Right lung (tissue), 2 donors: ENCODE measurements at regions not wholly inside any gene's neighbourhood (a gene's known extent, or its start where the extent isn't known, plus 50 kb on each side); places are given as distances from the start of the nearest gene placed in this dataset.

Source experiments
- DNase-seq, 2 donors: peaks; one replicate each; pipeline ENCODE4 v3.0.0-alpha.2; 2013

DNA sequence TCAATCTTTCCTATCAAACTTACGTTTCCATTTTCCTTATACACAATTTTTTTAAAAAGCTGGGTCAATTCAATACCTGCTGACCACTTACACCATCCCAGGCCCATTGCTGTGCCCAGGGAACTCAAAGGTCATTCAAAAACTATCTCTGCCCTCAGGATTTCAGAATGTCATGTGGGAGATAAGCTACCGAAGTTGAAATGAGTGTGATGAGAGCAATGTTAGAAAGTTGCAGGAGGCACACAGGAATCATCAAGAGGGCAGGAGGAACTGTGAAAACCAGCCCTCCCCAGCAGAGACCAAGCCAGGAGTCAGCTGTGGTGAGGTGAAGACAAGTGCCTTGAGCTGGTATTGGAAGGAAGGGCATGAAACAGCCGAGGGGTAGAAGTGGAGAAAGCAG, 195.9 kb downstream of the HS3ST3A1 start:
- no peak for DNase-seq

DNA sequence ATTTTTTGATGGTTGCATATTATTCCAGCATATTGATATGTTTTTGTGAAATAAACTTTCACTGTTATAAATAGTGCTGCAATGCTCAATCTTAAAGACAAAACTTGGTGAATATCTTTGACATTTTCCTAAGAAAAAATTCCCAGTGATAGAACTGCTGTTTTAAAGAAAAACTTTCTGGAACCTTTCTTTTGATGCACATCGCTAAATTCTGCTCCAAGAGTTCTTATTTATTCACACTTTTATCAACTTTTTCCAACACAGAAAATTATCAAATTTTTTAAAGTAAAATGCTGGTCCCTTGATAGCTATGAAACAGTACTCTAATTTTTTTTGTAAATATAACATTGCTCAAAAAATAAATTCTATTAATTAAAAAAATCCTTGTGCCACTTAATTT, 196.6 kb downstream of the HS3ST3A1 start:
- DNase-seq = no peak

DNA sequence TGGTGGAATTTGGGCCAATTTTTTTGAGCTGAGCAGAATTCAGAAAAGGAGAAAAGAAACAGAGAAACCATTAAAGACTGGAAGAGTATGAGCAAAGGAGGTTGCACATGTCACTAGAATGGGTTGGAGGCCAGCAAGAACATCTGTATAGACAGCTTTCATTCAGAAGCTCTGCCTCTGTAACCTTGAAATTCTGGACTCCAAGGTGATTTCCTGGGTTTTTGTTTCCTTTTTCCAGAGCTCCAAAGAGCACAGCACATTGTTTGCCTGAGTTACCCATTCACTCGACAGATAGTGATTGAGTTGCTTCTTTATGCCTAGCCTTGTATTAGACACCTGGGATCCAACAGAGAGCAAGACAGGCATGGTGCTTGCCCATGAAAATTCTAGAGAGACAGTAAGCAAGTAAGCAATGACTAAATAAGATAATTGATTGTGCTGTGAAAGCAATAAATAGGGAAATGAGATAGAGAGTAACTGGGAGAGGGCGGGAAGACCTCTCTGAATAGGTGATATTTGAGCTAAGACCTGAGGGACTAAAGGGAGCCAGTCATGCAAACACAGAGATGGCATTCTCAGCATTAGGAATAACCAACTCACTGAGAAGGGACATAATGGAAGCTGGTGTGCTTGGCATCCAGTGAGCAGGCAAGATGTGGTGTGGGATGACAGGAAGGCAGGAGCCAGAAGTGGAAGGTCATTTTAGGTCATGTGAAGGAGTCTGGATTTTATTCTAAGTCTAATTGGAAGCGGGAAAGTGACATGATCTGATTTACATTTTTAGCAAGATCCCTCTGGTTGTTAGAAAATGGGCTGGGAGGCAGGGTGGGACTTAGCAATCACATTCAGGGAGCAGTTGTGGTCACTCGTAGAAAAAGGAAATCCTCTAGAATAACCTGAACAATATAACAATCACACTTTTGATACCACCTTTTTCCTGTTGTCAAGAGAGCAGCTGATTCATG, 197.5 kb downstream of the HS3ST3A1 start:
- no peak for DNase-seq

DNA sequence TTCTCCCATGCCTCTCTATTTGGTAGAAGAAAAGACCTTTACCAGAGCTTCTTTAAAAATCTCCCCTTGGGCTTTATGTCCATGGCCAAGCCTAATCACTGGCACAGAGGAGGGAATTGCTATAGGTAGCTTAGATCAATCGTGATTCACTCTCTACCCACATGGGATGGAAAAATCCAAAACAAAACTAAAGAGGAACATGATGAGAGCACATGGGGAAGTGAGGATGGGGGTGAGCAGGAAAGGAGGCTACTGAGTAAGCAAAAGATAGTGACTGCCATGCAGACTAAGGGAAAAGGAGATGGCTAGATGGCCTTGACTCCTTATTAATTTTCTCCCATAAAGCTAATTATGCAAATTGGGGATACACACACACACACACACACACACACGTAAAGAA, 201.2 kb downstream of the HS3ST3A1 start:
- no peak for DNase-seq

DNA sequence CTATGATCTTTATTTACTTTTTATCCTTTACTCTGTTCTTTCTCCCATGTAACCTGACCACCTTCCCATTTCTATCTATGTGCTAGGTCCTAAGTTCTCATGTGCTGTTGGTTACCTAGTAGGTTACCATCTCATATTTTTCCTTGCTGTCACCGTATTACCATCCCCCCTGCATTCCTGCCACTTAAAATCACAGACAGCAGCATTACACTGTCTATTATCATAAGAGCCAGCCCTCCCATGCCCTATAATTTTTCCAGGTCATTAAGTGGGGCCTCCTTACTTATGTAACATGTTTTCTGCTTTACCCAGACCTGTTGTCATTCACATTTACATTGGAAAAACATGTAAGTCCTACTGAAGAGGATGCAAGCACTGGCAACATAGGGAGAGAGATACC, 202.9 kb downstream of the HS3ST3A1 start:
- no peak for DNase-seq

DNA sequence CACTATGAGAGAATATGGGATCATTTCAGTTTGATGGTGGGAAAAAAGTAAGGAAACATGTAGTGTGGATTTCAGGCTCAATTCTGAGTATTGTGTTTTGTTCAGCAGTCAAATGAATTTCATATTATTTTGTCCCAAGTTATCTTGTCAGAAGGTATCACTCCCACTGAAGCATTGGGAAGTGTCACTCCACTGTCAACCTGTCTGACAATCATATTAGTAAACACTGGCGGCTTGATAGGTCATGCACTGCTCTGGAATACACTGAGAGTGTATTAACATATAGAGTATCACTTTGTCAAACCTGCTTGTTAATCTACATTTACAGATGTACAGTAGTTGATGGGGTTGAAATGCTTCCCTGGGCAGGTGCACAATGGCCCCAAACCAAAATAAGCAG, 203.6 kb downstream of the HS3ST3A1 start:
- no peak for DNase-seq

DNA sequence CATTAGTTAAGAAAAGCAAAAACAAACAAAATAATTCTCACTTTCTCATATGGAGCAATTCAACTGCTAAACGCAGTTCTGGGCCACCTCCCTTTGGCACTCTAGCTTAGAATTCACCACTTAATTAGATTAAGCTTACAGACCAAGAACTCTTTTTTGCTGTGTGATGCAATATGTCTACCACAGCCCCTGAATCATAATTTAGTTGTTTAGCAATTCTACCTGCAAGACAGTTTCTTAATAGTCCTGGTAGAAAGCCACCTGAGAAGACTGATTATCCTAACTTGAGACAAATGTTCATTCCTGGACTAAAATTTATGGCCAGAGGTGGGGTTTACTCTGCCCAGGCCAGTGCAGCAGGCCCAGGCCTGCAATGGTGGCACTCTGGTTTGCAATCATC, 205.9 kb downstream of the HS3ST3A1 start:
- no peak for DNase-seq

DNA sequence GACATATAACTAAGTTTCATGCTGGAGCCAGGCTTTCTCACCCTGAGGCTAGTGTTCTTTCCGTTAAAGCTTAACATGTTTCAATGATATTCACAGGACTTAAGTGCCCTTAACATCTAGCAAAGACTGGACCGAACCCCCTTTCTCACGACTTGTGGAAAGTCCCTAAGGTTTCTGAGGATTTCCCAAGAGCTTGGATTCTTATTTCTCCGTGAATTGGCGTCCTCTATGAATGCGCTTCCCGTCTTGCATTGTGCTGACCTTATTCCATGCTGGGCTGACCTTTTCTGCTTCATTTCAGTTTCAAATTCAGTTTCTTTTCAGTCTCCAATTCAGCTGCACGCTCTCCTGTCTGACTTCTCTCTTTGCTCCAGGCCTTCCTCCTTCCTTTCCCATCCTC, 206.4 kb downstream of the HS3ST3A1 start:
- DNase-seq = no peak

DNA sequence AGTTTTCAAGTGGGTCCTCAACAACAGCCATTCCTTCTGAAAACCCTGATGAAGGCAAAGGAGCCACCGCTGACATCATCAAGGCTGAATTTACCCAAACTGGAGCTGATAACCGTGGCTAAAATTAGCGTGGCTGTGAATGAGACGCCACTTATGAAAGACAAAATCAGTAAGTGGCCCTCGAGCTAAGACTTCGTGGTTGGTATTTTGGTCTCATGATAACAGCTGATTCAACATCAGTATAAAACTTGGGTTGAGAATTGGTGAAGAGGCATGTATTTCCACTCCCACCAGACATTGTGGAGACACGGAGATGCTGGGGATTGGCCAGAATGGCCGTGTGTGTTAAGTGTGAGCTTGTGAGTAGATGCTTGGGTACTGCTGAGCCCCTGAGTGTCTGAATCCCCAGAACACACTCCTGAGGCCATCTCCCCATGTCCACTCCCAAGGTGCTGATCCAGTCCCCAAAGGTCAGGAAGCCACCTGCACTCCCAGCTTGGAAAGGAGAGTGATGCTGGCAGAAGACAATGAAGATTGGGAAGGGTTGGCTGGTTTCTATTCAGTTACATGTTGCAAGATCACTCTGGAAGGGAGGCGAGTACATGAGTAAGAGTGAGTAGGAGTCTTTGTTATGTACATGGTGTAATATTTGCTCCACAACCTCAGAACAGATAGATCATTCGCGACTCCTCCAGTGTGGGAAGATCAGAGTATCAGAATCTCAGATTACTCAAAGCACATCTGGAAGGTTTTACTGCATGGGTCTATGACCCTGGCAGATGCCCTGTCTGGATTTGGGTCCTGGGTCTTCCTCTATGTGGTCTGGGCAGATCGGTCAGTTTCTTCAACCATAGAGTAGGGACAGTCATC, 207.7 kb downstream of the HS3ST3A1 start:
- DNase-seq = no peak

DNA sequence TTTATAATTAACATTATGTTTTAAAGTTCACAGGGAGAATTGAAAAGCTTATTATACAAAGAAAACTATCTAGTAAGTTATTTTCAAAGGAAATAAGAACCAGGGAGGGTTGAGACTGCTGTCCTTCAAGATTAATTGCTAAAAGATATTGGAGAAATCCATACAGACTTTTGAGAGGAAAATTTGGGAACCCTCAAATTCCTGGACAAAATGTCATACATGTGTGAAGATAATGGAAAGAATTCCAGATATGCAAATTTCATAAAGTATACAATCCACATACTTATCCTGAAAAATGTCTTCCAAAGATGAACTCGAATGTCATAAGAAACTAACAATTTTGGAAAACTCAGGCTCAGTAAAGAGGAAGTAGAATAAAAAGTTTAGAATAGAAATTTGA, 213.8 kb downstream of the HS3ST3A1 start:
- no peak for DNase-seq

DNA sequence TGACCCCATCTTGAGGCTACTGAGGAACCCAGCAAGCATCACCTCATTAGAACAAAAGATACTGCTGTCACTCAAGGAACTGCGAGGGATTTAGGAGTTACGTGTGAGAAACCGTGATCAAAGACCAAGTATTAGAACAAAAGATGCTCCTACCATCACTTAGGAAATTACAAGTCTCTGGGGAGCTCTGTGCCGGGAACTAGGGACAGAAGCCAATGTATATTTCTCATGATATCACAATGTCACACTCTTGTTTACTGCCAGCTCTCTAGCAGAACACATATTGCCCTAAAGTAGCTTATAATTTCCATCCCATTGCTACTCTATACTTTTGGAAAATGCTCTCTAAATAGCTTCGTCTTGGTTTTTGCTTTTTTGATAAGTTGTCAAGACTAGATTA, 214.5 kb downstream of the HS3ST3A1 start:
- DNase-seq = no peak

DNA sequence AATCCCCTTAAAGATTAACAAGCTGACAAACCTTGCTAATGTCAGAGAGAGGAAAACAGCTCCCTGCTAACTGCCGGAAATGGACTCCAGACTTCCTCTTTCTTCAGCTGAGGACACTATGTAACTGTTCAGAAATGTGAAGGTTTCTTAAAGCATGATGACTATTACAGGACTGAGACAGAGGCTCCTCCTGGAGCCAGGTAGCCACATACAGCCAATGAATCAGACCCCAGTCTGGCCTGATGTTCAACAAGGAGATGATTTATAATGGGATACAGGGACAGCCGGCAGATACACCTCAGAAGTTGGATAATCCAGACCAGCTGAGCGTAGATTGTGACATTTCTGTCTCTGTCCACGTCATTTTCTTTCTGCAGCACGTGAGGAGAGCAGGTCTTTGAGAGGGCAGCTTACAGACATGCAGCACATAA, 216.2 kb downstream of the HS3ST3A1 start:
- no peak for DNase-seq

DNA sequence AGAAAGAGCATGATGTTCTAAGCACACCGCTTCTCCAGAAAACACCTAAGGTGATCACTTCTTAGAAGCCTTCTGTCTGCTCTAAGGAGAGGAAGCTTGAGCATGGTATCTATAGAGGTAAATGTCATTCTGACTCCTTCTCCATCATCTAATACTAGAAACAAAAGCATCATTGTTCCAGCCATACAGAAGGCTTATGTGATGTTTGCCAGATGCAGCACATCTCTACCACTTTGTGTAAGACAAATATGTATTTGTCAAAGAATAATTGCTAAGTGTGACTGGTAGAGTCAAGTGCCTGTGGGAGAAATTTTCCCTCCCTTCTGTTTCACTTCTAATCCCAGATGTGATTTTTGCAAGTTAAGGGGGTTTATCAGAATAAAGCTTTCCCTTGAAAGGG, 217.1 kb downstream of the HS3ST3A1 start:
- DNase-seq = no peak

DNA sequence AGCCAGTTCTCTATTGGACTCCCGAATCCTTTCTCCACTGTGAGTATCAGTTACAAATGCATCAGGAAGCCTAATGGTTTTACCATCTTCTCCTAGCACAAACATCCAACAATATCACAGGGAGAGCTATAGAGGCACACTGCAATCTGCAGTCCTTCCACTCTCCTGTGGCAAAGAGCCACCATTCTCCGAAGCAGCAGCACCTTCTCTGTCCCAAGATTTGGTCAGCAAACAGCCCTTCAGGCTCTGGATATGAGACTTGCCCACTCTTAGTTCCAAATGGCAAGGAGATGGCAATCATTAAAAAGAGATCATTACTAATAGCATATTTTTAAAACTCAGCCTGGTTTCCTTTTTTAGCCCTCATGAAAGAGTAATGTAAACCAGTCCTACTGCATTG, 223.4 kb downstream of the HS3ST3A1 start:
- no peak for DNase-seq

DNA sequence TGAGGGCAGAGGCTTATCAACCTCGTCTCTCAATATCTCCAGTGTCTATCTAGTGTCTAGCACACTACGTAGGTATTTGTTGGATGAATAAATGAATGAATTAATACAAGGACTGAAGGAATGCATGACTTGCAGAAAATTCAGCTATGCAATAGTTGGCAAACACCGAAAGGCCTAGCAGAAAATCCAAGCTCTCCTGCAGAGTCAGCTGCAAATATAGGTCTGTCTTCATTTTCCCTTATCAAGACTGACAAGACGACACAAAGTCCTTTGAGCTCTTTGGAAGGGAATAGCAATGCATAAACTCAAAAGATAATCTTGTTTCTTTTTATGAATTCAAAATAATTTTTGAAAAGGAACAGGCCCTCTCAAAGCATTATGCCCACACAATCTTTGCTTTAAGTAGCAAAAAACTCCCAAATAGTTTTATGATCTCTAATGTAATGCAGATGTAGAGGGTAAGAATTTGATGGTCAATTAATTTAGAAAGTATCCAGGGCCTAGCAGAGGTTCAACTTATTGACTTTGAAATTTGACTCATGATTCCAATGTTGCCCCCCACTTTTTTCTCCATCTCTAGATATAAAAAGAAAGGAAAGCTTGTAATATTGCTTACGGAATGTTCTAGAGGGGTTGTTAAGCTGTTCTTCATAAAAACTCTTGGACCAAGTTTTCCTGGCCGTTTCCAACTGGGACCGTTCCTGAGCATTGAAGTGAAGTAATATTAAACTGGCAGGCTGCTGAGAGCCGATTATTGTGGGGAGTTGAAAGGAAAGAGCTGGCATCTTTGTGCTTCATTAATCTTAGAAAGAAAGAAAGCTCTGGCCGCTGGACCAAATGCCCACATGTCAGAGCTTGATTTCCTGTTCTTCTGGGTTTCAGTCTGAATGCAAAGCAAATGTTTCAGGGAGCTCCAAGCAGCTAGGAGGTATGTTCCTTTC, 227.3 kb downstream of the HS3ST3A1 start:
- no peak for DNase-seq

DNA sequence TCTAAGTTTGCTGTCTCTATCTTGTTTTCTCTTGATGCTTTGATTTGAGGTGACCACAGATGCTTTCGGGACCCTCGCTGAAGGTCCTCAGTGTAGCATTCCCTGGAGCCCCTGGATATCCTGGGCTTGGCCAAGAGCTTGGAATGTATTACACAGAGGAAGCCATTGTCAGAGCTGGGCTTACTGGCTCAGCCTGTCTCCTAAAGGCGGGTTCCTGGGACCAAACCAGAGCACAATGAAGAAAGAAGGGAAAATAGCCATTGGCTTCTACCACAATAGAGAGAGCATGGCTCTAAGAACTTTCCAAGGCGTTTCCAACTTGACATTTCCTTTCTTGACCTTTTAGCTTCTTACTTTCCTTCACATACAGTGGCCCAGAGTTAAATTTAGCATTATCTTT, 229.3 kb downstream of the HS3ST3A1 start:
- DNase-seq = no peak

DNA sequence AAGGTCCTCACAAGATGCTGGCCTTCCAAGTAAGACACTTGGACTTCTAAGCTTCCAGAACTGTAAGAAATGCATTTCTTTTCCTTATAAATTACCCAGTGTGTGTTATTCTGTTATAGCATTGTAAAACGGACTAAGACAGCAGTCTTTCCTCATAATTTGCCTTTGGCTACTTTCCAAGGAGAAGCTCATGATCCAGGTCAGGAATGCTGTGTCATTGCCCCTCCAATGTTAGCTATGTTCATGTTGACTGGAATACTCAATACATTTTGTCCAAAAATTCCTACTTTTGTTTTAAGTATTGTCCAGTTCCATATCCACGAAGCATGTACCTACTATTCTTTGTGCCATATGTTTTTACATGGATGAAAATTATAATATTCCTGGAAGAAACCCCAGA, 234.6 kb downstream of the HS3ST3A1 start:
- DNase-seq = no peak

DNA sequence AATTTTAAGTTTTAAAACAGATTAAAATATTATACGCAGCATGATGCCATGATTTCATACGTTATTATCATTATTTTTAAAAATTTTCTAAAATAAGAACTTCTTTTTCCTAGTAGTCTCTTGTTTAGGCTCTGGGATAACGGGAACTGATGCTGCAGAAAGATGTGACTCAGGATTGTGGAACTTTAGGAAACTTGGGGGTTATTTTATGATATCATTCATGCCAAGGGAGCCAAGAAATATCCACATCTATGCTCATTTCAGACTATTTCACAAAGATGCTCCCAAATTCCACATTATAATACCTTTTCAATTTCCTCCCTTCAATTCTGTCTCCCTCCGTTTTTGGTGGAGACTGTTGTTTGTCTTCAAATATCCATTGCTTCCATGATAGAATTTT, 236.4 kb downstream of the HS3ST3A1 start:
- no peak for DNase-seq

DNA sequence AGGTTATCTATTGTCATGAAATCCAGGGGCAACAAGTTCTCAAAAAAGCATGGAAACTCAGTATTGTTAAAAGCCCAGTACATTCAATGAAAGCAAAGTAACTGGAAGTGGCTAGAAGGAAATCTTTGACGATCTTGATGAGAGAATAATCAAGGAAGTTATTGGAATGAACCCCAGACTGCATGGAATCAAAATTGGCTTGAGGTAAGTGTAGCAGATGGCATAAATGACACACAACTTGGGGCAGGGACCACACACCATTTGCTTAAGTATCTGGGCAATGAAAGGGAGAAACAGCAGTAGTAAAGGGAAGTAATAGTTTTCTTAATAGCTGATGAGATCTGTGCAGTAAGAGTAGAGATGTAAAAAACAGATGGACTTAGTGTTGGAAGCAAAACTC, 238.0 kb downstream of the HS3ST3A1 start:
- no peak for DNase-seq

DNA sequence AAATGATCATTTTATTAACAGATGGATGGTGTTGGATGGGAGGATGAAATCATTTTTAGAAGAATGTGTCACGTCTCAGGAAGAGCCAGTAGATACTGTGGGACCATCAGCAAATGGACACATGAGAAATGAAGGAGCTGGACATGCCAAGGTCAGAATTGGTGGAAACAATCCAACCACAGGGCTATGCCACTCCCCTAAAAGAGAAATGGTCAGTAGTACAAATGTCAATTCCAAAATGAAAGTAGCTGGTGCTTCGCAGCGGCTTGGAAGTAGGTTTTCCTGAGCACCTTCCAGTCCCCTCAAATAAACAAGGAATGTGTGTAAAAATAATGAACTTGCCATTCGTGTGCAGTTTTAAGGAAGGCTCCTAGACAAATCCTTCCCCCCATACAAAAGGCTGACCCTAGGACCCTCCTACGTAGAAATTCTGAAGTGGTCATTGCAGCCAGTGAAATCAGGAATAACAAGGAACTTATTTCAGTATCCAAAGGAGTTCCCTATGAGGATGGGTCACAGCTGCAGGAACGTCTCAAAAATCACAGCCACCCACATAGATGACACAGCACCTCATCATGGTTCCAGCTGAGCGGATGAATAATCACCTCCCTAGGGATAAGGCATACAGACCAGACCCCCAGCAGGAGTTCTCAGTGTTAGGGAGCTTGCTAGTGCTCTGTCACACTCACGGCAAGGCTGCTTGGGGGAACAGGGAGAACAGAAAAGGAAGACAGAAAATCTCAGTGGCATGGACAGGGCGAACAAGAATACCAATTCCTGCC, 239.2 kb downstream of the HS3ST3A1 start:
- no peak for DNase-seq

DNA sequence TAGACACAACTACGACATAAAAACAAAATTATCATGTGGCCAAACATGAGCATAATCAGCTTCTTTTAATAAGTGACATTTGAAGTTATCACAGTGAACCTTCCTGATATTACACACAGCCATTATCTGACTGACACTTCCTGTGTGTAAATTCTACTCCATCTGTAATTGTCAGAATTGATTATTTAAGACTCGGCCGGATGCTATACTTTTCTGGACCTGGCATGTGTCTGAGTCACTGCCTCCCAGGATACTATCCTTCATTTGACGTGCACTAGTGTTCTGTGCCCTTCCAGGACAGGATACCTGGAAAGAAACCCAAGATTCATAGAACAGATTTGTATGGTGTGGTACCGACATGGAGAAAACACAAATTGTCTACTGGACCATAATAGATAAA, 242.0 kb downstream of the HS3ST3A1 start:
- DNase-seq = no peak
